Neural progenitor cell (in vitro differentiated cells): ENCODE measurements at regions not wholly inside any gene's neighbourhood (a gene's known extent, or its start where the extent isn't known, plus 50 kb on each side); places are given as distances from the start of the nearest gene placed in this dataset.

Source experiments
- DNase-seq: peaks from one replicate; pipeline ENCODE4 v3.0.0-alpha.2; 2016; ENCODE audit warnings: low spot score
- H2AFZ ChIP-seq: fragments of 200-600 bp; sonication (generic); replicated peaks from 2 replicates; pipeline ENCODE4 v1.6.1; 2016; ENCODE audit warnings: antibody characterized with exemption
- H3F3A ChIP-seq: fragments of 200-600 bp; sonication (generic); 2 replicates; pipeline ENCODE4 v1.6.1; 2016; ENCODE audit warnings: antibody characterized with exemption, low read depth
- H3K27ac ChIP-seq: fragments of 200-600 bp; sonication (generic); 2 replicates; pipeline ENCODE4 v1.5.1; 2016; ENCODE audit warnings: mild to moderate bottlenecking
- H3K27me3 ChIP-seq: fragments of 200-600 bp; sonication (generic); 2 replicates; pipeline ENCODE4 v1.6.1; 2016; ENCODE audit warnings: mild to moderate bottlenecking, moderate library complexity
- H3K36me3 ChIP-seq: fragments of 200-600 bp; sonication (generic); 2 replicates; pipeline ENCODE4 v1.5.1; 2016
- H3K4me1 ChIP-seq: fragments of 200-600 bp; sonication (generic); 2 replicates; pipeline ENCODE4 v1.6.1; 2016; ENCODE audit warnings: mixed run types
- H3K4me2 ChIP-seq: fragments of 200-600 bp; sonication (generic); 2 replicates; pipeline ENCODE4 v1.6.1; 2016
- H3K4me3 ChIP-seq: fragments of 200-600 bp; sonication (generic); 2 replicates; pipeline ENCODE4 v1.5.1; 2016
- H3K79me2 ChIP-seq: fragments of 200-600 bp; sonication (generic); 2 replicates; pipeline ENCODE4 v1.6.1; 2016; ENCODE audit warnings: low read depth
- H3K9ac ChIP-seq: fragments of 200-600 bp; sonication (generic); 2 replicates; pipeline ENCODE4 v1.6.1; 2016
- H3K9me3 ChIP-seq: fragments of 200-600 bp; sonication (generic); 2 replicates; pipeline ENCODE4 v1.5.1; 2016; ENCODE audit warnings: low read depth
- H4K20me1 ChIP-seq: fragments of 200-600 bp; sonication (generic); 2 replicates; pipeline ENCODE4 v1.6.1; 2016; ENCODE audit warnings: low read depth
- H3K27ac Mint-ChIP-seq: 3 replicates; pipeline ENCODE4 v1.8.0; 2021; ENCODE audit warnings: mixed read lengths
- H3K27me3 Mint-ChIP-seq: 2 replicates; pipeline ENCODE4 v1.8.0; 2022; ENCODE audit warnings: low read depth, mild to moderate bottlenecking, inconsistent platforms, moderate library complexity, mixed read lengths; ENCODE audit not compliant: insufficient read depth
- H3K36me3 Mint-ChIP-seq: 3 replicates; pipeline ENCODE4 v1.8.0; 2021; ENCODE audit warnings: mixed read lengths
- H3K4me1 Mint-ChIP-seq: 3 replicates; pipeline ENCODE4 v1.8.0; 2021; ENCODE audit warnings: mixed read lengths
- H3K4me3 Mint-ChIP-seq: 3 replicates; pipeline ENCODE4 v1.8.0; 2021; ENCODE audit warnings: mild to moderate bottlenecking, moderate library complexity, mixed read lengths
- H3K9me3 Mint-ChIP-seq: 3 replicates; pipeline ENCODE4 v1.8.0; 2020; ENCODE audit warnings: mixed read lengths
- EZH2 ChIP-seq: fragments of 200-600 bp; sonication (generic); IDR thresholded peaks from 2 replicates; pipeline ENCODE4 v1.6.1; 2017; ENCODE audit warnings: antibody characterized with exemption, mild to moderate bottlenecking, moderate library complexity
- EZH2phosphoT487 ChIP-seq: fragments of 200-600 bp; sonication (generic); IDR thresholded peaks from 2 replicates; pipeline ENCODE4 v1.6.1; 2017; ENCODE audit warnings: antibody characterized with exemption
- TF ChIP-seq, protein P1 (sequence below): fragments of 200-600 bp; sonication (generic); IDR thresholded peaks from 2 replicates; pipeline ENCODE4 v1.5.1; 2017; ENCODE audit warnings: antibody characterized with exemption, mild to moderate bottlenecking

- no peak for DNase-seq
- H3K4me1 ChIP-seq: no peaks in the 10 kb centered on the region
- Mint-ChIP-seq H3K36me3 (no peaks in the 10 kb centered on the region), H3K27me3 (no peaks in the 10 kb centered on the region), H3K4me1 (peaks cover 1% of the 10 kb centered on the region), H3K9me3 (peaks cover 21% of the 10 kb centered on the region), H3K4me3 (no peak overlapping the region), H3K27ac (no peak overlapping the region)
- no peak overlapping the region for H3K9ac ChIP-seq
- H3K27ac ChIP-seq: no peak overlapping the region
- no peaks in the 10 kb centered on the region for H3K79me2 ChIP-seq
- no peak overlapping the region for H2AFZ ChIP-seq
- H4K20me1 ChIP-seq: no peaks in the 10 kb centered on the region
- TF ChIP-seq EZH2 (no peak), EZH2phosphoT487 (no peak)
- TF ChIP-seq, protein P1, sequence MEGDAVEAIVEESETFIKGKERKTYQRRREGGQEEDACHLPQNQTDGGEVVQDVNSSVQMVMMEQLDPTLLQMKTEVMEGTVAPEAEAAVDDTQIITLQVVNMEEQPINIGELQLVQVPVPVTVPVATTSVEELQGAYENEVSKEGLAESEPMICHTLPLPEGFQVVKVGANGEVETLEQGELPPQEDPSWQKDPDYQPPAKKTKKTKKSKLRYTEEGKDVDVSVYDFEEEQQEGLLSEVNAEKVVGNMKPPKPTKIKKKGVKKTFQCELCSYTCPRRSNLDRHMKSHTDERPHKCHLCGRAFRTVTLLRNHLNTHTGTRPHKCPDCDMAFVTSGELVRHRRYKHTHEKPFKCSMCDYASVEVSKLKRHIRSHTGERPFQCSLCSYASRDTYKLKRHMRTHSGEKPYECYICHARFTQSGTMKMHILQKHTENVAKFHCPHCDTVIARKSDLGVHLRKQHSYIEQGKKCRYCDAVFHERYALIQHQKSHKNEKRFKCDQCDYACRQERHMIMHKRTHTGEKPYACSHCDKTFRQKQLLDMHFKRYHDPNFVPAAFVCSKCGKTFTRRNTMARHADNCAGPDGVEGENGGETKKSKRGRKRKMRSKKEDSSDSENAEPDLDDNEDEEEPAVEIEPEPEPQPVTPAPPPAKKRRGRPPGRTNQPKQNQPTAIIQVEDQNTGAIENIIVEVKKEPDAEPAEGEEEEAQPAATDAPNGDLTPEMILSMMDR: no peak
- no peak overlapping the region for H3K4me3 ChIP-seq
- no peaks in the 10 kb centered on the region for H3F3A ChIP-seq
- no peak overlapping the region for H3K4me2 ChIP-seq
- no peaks in the 10 kb centered on the region for H3K36me3 ChIP-seq
- no peaks in the 10 kb centered on the region for H3K9me3 ChIP-seq
- no peaks in the 10 kb centered on the region for H3K27me3 ChIP-seq
Observed at GRCh38 chr21:41031701-41032220, 136.2 kb upstream of the BACE2 start.

DNA sequence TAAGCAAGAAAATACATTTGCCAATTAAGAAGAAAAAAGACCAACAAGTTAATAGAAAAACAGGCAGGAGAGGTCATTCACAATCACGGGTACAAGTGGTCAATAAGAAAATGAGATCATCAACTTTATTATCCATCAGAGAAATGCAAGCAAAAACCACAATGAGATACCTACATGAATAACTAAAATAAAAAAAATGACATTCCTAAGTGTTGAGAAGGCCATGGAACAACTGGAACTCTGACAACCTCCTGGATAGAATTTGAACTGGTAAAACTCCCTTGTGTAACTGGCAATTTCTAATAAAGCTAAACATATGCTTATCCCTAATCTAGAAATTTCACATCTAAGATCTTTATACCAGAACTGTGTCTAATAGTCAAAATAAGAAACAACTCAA is 135.4 kb upstream of the BACE2 start:
- H3K9me3 Mint-ChIP-seq: peaks cover 19% of the 10 kb centered on the region
- Histone ChIP-seq H3K4me1 (no peaks in the 10 kb centered on the region), H3K9ac (no peak overlapping the region), H3K4me3 (no peak overlapping the region), H3F3A (no peaks in the 10 kb centered on the region), H3K79me2 (no peaks in the 10 kb centered on the region), H3K27ac (no peak overlapping the region), H2AFZ (no peak overlapping the region), H3K9me3 (no peaks in the 10 kb centered on the region), H4K20me1 (no peaks in the 10 kb centered on the region), H3K4me2 (no peak overlapping the region), H3K27me3 (no peaks in the 10 kb centered on the region), H3K36me3 (no peaks in the 10 kb centered on the region)
- no peak overlapping the region for H3K4me3 Mint-ChIP-seq
- H3K36me3 Mint-ChIP-seq: no peaks in the 10 kb centered on the region
- no peaks in the 10 kb centered on the region for H3K27me3 Mint-ChIP-seq
- no peak overlapping the region for H3K27ac Mint-ChIP-seq
- H3K4me1 Mint-ChIP-seq: peaks cover 4% of the 10 kb centered on the region
- TF ChIP-seq EZH2 (no peak), EZH2phosphoT487 (no peak)
- TF ChIP-seq, protein P1: no peak
- no peak for DNase-seq

DNA sequence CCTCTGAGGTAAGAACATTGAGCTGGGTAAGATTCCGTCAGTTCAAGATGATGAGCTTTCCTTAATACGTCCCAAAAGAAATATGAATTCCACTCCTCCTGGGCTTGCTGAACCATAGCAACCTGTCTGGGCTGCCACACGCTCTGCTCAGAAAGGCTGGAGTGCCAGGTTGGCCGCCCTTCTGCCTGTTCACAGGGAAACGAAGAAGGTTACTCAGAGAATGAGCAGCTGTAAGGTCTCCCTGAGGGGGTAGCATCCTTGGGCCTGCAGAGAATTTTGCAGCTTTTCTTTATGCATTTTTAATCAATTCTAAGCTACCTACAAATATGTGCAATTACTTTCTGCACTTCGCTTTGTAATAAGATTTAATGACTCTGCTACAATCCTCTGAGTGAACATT is 130.7 kb upstream of the BACE2 start:
- H3K4me3 Mint-ChIP-seq: no peak overlapping the region
- Histone ChIP-seq H3K4me3 (no peak overlapping the region), H3K9ac (no peak overlapping the region), H3F3A (no peaks in the 10 kb centered on the region), H4K20me1 (no peaks in the 10 kb centered on the region), H3K36me3 (no peaks in the 10 kb centered on the region), H3K27ac (no peak overlapping the region), H3K4me1 (no peaks in the 10 kb centered on the region), H3K9me3 (no peaks in the 10 kb centered on the region), H3K79me2 (no peaks in the 10 kb centered on the region), H3K4me2 (no peak overlapping the region), H2AFZ (no peak overlapping the region), H3K27me3 (no peaks in the 10 kb centered on the region)
- H3K27ac Mint-ChIP-seq: no peak overlapping the region
- peaks cover 6% of the 10 kb centered on the region for H3K9me3 Mint-ChIP-seq
- no peaks in the 10 kb centered on the region for H3K36me3 Mint-ChIP-seq
- no peaks in the 10 kb centered on the region for H3K27me3 Mint-ChIP-seq
- TF ChIP-seq EZH2phosphoT487 (no peak), EZH2 (no peak)
- TF ChIP-seq, protein P1: no peak
- no peak for DNase-seq
- H3K4me1 Mint-ChIP-seq: peaks cover 4% of the 10 kb centered on the region
